Activated B cell treated with CpG ODN at 0.5 μM for 24 hours (primary cell): ENCODE measurements at regions not wholly inside any gene's neighbourhood (a gene's known extent, or its start where the extent isn't known, plus 50 kb on each side); places are given as distances from the start of the nearest gene placed in this dataset.

Experiments
- ATAC-seq: fragments of 200-7000 bp; cut with Tn5 transposase; one replicate; pipeline ENCODE4 v1.10.0; 2021; ENCODE audit warnings: low read depth, mild to moderate bottlenecking, moderate library complexity
- CTCF ChIA-PET: fragments of 350-600 bp; sonication (Branson Sonifier 250); formaldehyde crosslinking; loops from one replicate; lab custom pipeline; 2021; ENCODE audit warnings: antibody characterized with exemption; lab: Charles Lee
- POLR2A ChIA-PET: fragments of 350-600 bp; sonication (Branson Sonifier 250); formaldehyde crosslinking; loops from one replicate; lab custom pipeline; 2021; ENCODE audit warnings: antibody characterized with exemption; lab: Charles Lee
- DNase-seq: peaks from one replicate; pipeline ENCODE4 v3.0.0; 2022
- H3K27ac Mint-ChIP-seq: one replicate; pipeline ENCODE4 v1.8.0; 2020; ENCODE audit warnings: mixed read lengths
- H3K27me3 Mint-ChIP-seq: one replicate; pipeline ENCODE4 v1.8.0; 2021; ENCODE audit warnings: mixed read lengths
- H3K36me3 Mint-ChIP-seq: one replicate; pipeline ENCODE4 v1.8.0; 2021; ENCODE audit warnings: low read depth, mixed read lengths
- H3K4me1 Mint-ChIP-seq: one replicate; pipeline ENCODE4 v1.8.0; 2021; ENCODE audit warnings: mixed read lengths
- H3K4me3 Mint-ChIP-seq: one replicate; pipeline ENCODE4 v1.8.0; 2020; ENCODE audit warnings: mild to moderate bottlenecking, mixed read lengths
- H3K9me3 Mint-ChIP-seq: one replicate; pipeline ENCODE4 v1.8.0; 2020; ENCODE audit warnings: mixed read lengths
- CTCF ChIP-seq: fragments of 200-600 bp; IDR thresholded peaks from one replicate; pipeline ENCODE4 v1.8.0; 2022; ENCODE audit warnings: antibody characterized with exemption, mild to moderate bottlenecking
- intact Hi-C: fragments of 100-400 bp; cut with micrococcal nuclease; formaldehyde crosslinking; loops from one replicate; pipeline ENCODE4 v1.15.1; 2024

GRCh38 chr1:29865051-29865450, 628.7 kb downstream of the PTPRU start:
- no peak for DNase-seq
- Mint-ChIP-seq H3K27ac (no peak overlapping the region), H3K36me3 (peaks cover 2% of the 10 kb centered on the region), H3K4me1 (no peaks in the 10 kb centered on the region), H3K4me3 (no peak overlapping the region), H3K27me3 (peaks cover 2% of the 10 kb centered on the region), H3K9me3 (peaks cover 17% of the 10 kb centered on the region)
- CTCF ChIA-PET, result no interaction called here
- POLR2A ChIA-PET, result no interaction called here
- ATAC-seq, result no peak
- intact Hi-C loops, result no loop called here
- no peak for TF ChIP-seq CTCF

DNA sequence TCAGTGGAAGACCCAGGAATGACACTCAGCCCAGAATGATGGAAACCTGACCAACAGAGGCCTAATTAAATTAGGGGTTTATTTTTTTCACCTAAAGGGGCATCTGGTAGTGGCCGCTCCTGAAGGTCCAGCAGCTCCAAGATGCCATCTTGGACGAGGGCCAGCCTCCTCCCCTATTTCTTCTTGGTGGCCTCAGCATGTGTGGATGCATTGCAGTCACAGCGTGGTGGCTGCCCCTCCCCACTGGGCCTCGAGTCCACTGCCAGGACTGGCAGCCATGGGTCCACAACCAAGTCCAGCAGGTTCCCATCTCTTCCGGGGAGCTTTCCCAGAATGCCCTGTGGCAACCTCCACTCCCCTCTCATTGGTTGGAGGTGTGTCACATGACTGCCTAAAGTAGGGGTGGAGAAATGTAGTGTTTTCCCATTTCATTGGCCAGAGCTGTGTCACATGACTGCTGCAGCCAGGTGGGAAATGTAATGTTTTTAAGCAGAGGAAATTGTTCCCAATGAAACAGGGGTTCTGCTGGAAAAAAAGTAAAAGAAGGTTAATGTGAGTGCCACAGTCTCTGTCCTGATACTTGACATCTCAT, 628.2 kb downstream of the PTPRU start:
- Mint-ChIP-seq H3K36me3 (peaks cover 2% of the 10 kb centered on the region), H3K4me3 (no peak overlapping the region), H3K27ac (no peak overlapping the region), H3K9me3 (peaks cover 21% of the 10 kb centered on the region), H3K27me3 (no peaks in the 10 kb centered on the region), H3K4me1 (no peaks in the 10 kb centered on the region)
- ChIA-PET POLR2A (no interaction called here), CTCF (no interaction called here)
- intact Hi-C loops, result no loop called here
- no peak for DNase-seq
- no peak for ATAC-seq
- TF ChIP-seq CTCF, result no peak

DNA sequence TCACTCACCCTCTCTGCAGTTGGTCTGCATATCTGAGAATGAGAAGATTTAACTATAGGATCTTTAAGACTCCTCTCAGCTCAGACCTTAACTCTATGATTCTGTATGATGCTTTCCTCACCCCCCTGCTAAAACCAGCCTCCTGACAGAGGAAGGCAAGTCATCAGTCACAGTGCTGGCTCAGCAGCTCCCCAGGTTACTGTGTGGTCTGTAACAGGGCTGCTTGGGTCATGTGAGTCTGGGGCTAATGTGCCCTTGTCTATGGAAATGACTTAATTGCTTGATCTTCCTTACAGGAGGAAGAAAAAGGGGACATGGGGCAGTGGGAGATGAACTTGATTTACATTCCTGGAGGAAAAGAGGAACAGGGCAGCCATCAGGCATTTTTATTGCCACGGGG, 625.6 kb downstream of the PTPRU start:
- Mint-ChIP-seq H3K4me3 (no peak overlapping the region), H3K9me3 (peaks cover 21% of the 10 kb centered on the region), H3K36me3 (peaks cover 2% of the 10 kb centered on the region), H3K27ac (no peak overlapping the region), H3K27me3 (no peaks in the 10 kb centered on the region), H3K4me1 (no peaks in the 10 kb centered on the region)
- ATAC-seq (no peak), DNase-seq (no peak)
- intact Hi-C loops, result no loop called here
- CTCF ChIA-PET, result no interaction called here
- POLR2A ChIA-PET, result no interaction called here
- TF ChIP-seq CTCF, result no peak

DNA sequence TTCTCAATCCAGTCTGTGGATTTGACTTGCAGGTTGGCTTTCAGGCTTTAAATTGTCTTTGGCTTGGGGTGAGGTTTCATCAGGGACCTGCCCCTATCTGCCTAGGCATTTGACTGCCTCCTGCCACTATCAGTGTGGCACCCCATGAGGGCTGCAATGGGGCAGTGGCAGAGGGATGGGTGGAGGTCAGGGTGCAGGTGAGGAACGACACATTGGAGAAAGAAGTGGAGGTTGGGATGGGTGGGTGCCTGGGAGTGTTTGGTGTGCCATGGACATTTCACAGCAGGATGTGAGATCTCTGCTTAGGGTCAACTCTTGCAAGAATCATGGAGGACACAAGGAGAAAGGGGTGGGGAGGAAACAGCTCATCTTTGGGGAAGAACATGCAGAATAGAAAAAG, 625.1 kb downstream of the PTPRU start:
- Mint-ChIP-seq H3K36me3 (peaks cover 2% of the 10 kb centered on the region), H3K9me3 (peaks cover 21% of the 10 kb centered on the region), H3K27me3 (no peaks in the 10 kb centered on the region), H3K27ac (no peak overlapping the region), H3K4me3 (no peak overlapping the region), H3K4me1 (no peaks in the 10 kb centered on the region)
- no peak for ATAC-seq
- CTCF ChIA-PET, result no interaction called here
- POLR2A ChIA-PET, result no interaction called here
- intact Hi-C loops, result no loop called here
- no peak for TF ChIP-seq CTCF
- no peak for DNase-seq

DNA sequence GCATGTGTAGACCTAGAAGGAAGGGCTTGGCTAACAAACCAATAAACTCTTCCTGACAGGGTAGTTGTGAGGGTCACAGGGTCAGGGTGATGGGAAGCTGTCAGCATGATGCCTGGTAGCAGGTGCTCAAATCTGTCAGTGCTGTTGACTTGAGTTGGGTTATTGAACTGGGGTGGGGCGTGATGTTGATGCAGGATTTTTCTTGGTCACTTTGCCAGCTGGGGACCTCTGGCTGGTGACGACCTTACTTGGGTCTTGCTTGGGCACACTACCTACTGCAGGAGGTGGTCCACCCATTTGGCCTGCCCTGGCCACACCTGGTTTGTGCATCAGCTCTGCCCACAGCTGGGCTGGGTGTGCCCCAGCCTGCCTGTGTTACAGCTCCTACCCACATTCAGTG, 624.4 kb downstream of the PTPRU start:
- H3K27ac Mint-ChIP-seq, result no peak overlapping the region
- peaks cover 2% of the 10 kb centered on the region for H3K36me3 Mint-ChIP-seq
- ATAC-seq, result no peak

More for the DNA sequence above, 624.4 kb downstream of the PTPRU start:
- no peak for TF ChIP-seq CTCF
- no peaks in the 10 kb centered on the region for H3K27me3 Mint-ChIP-seq
- H3K4me1 Mint-ChIP-seq, result no peaks in the 10 kb centered on the region
- intact Hi-C loops, result no loop called here
- no peak for DNase-seq
- POLR2A ChIA-PET, result no interaction called here
- peaks cover 21% of the 10 kb centered on the region for H3K9me3 Mint-ChIP-seq
- no peak overlapping the region for H3K4me3 Mint-ChIP-seq
- CTCF ChIA-PET, result no interaction called here
